Endothelial cell of umbilical vein (primary cell): ENCODE measurements at regions not wholly inside any gene's neighbourhood (a gene's known extent, or its start where the extent isn't known, plus 50 kb on each side); places are given as distances from the start of the nearest gene placed in this dataset.

Experiments used
- BruUV-seq: library from RNA; stranded (reverse); fragments of 400-500 nt; replicated peaks from 2 replicates; lab custom pipeline; 2021; lab: Mats Ljungman, UMichigan
- CTCF ChIA-PET: fragments of 300-600, 350-600 bp; sonication (Branson Sonifier 250); formaldehyde crosslinking; loops from one replicate; lab custom pipeline; 2021; ENCODE audit warnings: antibody characterized with exemption, inconsistent platforms; lab: Charles Lee
- POLR2A ChIA-PET: fragments of 300-600, 350-600 bp; sonication (Branson Sonifier 250); formaldehyde crosslinking; loops from one replicate; lab custom pipeline; 2021; ENCODE audit warnings: antibody characterized with exemption, inconsistent platforms; lab: Charles Lee
- DNase-seq: peaks from one replicate; pipeline ENCODE4 v3.0.0-alpha.2; 2011; ENCODE audit warnings: low read depth, low spot score
- FAIRE-seq: peaks from 2 replicates; lab custom pipeline; 2011; peaks lifted over from hg19 to GRCh38; lab: Jason Lieb, UNC
- H2AFZ ChIP-seq: 2 replicates; pipeline ENCODE4 v1.6.0; 2012; ENCODE audit warnings: low read depth, low read length, control low read depth, inconsistent platforms
- H3K27ac ChIP-seq: 2 replicates; pipeline ENCODE4 v1.5.1; 2011; ENCODE audit warnings: low read depth, mild to moderate bottlenecking, control low read depth, low read length, moderate library complexity; ENCODE audit not compliant: insufficient read depth
- H3K27me3 ChIP-seq, 2 experiments: 2 replicates each; pipeline versions ENCODE4 v1.6.0 to v1.6.1; 2011; ENCODE audit warnings: low read length in 2 of 2, mixed read lengths in 1 of 2; ENCODE audit not compliant: control insufficient read depth in 2 of 2, insufficient read depth in 2 of 2
- H3K36me3 ChIP-seq, 2 experiments: 2 replicates in 1 of 2; 3 replicates in 1 of 2; pipeline ENCODE4 v1.5.1; 2011; ENCODE audit warnings: low read length in 2 of 2, mild to moderate bottlenecking in 1 of 2, moderate library complexity in 1 of 2; ENCODE audit not compliant: control insufficient read depth in 2 of 2, insufficient read depth in 2 of 2; ENCODE audit errors: extremely low read depth in 1 of 2
- H3K4me1 ChIP-seq: 3 replicates; pipeline ENCODE4 v1.5.1; 2011; ENCODE audit warnings: mild to moderate bottlenecking, low read length; ENCODE audit not compliant: control insufficient read depth, insufficient read depth; ENCODE audit errors: extremely low read depth
- H3K4me2 ChIP-seq: 2 replicates; pipeline ENCODE4 v1.6.1; 2011; ENCODE audit warnings: low read length, control low read depth, mixed read lengths; ENCODE audit not compliant: insufficient read depth
- H3K4me3 ChIP-seq, 3 experiments: fragments of 200-600 bp in 1 of 3; sonication (generic), shearing (Covaris generic) in 1 of 3; replicated peaks in 1 of 3; 2 replicates each; pipeline ENCODE4 v1.5.1; 2011 to 2016; ENCODE audit warnings: control low read depth in 3 of 3, low read length in 3 of 3, mild to moderate bottlenecking in 2 of 3, inconsistent platforms in 1 of 3, low read depth in 1 of 3, moderate library complexity in 1 of 3; ENCODE audit not compliant: insufficient read depth in 1 of 3
- H3K79me2 ChIP-seq: 2 replicates; pipeline ENCODE4 v1.6.0; 2012; ENCODE audit warnings: low read length, inconsistent platforms; ENCODE audit not compliant: control insufficient read depth, insufficient read depth
- H3K9ac ChIP-seq: replicated peaks from 2 replicates; pipeline ENCODE3; 2011; ENCODE audit warnings: low read length, control low read depth; ENCODE audit not compliant: insufficient read depth; ENCODE audit errors: extremely low read depth
- H3K9me1 ChIP-seq: replicated peaks from 3 replicates; pipeline ENCODE4 v1.6.0; 2011; ENCODE audit warnings: mild to moderate bottlenecking, low read length; ENCODE audit not compliant: control insufficient read depth, insufficient read depth; ENCODE audit errors: extremely low read depth
- H3K9me3 ChIP-seq: replicated peaks from 2 replicates; pipeline ENCODE4 v1.5.1; 2012; ENCODE audit warnings: low read length, inconsistent platforms; ENCODE audit not compliant: control insufficient read depth, insufficient read depth
- H4K20me1 ChIP-seq: replicated peaks from 2 replicates; pipeline ENCODE3; 2011; ENCODE audit warnings: mild to moderate bottlenecking, low read length; ENCODE audit not compliant: control insufficient read depth, insufficient read depth; ENCODE audit errors: extremely low read depth
- FOS ChIP-seq: IDR thresholded peaks from 2 replicates; pipeline ENCODE4 v1.6.1; 2011; ENCODE audit warnings: mild to moderate bottlenecking, low read length, moderate library complexity, borderline replicate concordance; ENCODE audit not compliant: insufficient read depth
- GATA2 ChIP-seq: IDR thresholded peaks from 2 replicates; pipeline ENCODE4 v1.7.0; 2011; ENCODE audit warnings: low read depth, mild to moderate bottlenecking, moderate library complexity, mixed read lengths, low read length; ENCODE audit not compliant: insufficient read length, insufficient read depth
- JUN ChIP-seq: IDR thresholded peaks from 2 replicates; pipeline ENCODE4 v1.6.1; 2011; ENCODE audit warnings: borderline replicate concordance, low read depth; ENCODE audit not compliant: insufficient read length, insufficient read depth
- POLR2A ChIP-seq: IDR thresholded peaks from 2 replicates; pipeline ENCODE4 v1.6.1; 2012; ENCODE audit warnings: low read depth, mild to moderate bottlenecking, control low read depth, low read length
- dilution Hi-C: fragments of 300-500 bp; cut with MboI; formaldehyde crosslinking; loops from one replicate; pipeline ENCODE4 v1.15.0; 2019; ENCODE audit warnings: low sequenced_read_pairs; ENCODE audit not compliant: extremely low pct_ligation_motif_present
- intact Hi-C: fragments of 100-400 bp; cut with micrococcal nuclease; formaldehyde crosslinking; loops from one replicate; pipeline ENCODE4 v1.10.0; 2022
- TF ChIP-seq, protein P1 (sequence below), 2 donors: IDR thresholded peaks; 1 replicate in 1 of 2; 2 replicates in 1 of 2; pipeline ENCODE4 v1.5.1; 2011; ENCODE audit warnings: low read length in 2 of 2, mild to moderate bottlenecking in 2 of 2, moderate library complexity in 2 of 2, control low read depth in 1 of 2, inconsistent platforms in 1 of 2, low read depth in 1 of 2; ENCODE audit not compliant: insufficient read depth in 1 of 2; ENCODE audit errors: extremely low read depth in 1 of 2

DNA sequence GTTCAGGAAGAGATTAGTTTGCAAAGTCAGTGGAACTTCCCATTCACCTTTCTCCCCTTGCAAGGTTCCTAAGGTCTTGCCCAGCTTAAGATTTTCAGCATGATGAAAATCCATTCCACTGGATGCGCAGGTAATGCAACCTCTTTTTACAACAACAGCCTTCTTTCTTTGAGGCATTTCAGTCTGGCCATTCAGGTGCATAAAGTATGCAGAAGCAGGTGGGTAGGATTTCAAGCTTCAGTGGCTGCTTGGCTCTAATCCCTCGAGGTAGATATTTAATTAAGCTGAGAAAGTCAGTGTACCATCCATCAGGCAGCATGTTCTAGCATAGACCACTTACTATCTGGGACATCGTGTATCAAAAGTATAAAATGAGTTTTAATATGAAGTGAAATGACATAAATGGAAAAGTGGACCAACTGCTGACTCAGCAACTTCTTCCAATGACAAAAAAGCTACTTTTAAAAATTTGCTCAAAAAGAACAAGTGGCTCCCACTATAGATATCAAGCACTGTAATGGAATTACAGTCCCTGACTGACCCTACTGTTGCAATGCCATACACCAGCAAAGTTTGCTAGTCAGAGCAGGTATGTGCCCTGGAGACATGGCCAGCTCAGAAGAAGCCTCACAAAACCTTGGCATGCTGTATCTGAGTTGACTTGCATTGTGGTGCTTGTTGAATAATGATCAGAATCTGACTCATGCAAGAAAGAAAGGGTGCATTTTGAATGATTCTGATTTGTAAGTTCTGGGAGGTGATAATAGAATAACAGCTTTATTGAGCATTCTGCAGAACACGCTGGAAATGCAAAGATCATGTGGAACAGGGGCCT lies 459.9 kb upstream of the MCTP2 start:
- CTCF ChIA-PET = no interaction called here

More for the DNA sequence above, 459.9 kb upstream of the MCTP2 start:
- Histone ChIP-seq H2AFZ (no peak overlapping the region), H3K9me3 (peaks cover 6% of the 10 kb centered on the region), H3K4me3 (no peak overlapping the region), H3K79me2 (no peaks in the 10 kb centered on the region), H3K9ac (no peak overlapping the region), H3K27ac (no peak overlapping the region), H3K4me1 (no peaks in the 10 kb centered on the region), H3K36me3 (no peaks in the 10 kb centered on the region), H3K27me3 (no peaks in the 10 kb centered on the region), H3K9me1 (no peaks in the 10 kb centered on the region), H3K4me2 (no peak overlapping the region), H4K20me1 (no peaks in the 10 kb centered on the region)
- TF ChIP-seq JUN (no peak), GATA2 (no peak), FOS (no peak), POLR2A (no peak)
- TF ChIP-seq, protein P1, sequence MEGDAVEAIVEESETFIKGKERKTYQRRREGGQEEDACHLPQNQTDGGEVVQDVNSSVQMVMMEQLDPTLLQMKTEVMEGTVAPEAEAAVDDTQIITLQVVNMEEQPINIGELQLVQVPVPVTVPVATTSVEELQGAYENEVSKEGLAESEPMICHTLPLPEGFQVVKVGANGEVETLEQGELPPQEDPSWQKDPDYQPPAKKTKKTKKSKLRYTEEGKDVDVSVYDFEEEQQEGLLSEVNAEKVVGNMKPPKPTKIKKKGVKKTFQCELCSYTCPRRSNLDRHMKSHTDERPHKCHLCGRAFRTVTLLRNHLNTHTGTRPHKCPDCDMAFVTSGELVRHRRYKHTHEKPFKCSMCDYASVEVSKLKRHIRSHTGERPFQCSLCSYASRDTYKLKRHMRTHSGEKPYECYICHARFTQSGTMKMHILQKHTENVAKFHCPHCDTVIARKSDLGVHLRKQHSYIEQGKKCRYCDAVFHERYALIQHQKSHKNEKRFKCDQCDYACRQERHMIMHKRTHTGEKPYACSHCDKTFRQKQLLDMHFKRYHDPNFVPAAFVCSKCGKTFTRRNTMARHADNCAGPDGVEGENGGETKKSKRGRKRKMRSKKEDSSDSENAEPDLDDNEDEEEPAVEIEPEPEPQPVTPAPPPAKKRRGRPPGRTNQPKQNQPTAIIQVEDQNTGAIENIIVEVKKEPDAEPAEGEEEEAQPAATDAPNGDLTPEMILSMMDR (IDR thresholded peaks at IDR 0.05; ENCODE audit: extremely low read depth in 1 of 2, insufficient read depth in 1 of 2, low read depth in 1 of 2, low read length in 2 of 2) = no peak
- BruUV-seq = no TSS peak
- FAIRE-seq = no peak
- intact Hi-C loops (no loop called here), dilution Hi-C loops (no loop called here)
- POLR2A ChIA-PET = no interaction called here
- no peak for DNase-seq
